Lower leg skin (tissue), 4 donors: ENCODE measurements at regions not wholly inside any gene's neighbourhood (a gene's known extent, or its start where the extent isn't known, plus 50 kb on each side); places are given as distances from the start of the nearest gene placed in this dataset.

Experiments
- DNase-seq, 2 donors: peaks; one replicate each; pipeline ENCODE4 v3.0.0-alpha.2; 2019; ENCODE audit warnings: low spot score in 2 of 2
- H3K4me3 ChIP-seq: fragments of 200-600 bp; sonication (generic); 2 replicates; pipeline ENCODE4 v1.5.1; 2017; ENCODE audit warnings: mild to moderate bottlenecking, low read depth; ENCODE audit not compliant: poor library complexity, severe bottlenecking
- CTCF ChIP-seq, 3 donors: fragments of 450-650 bp; IDR thresholded peaks; one replicate each; pipeline ENCODE4 v1.5.1; 2016; ENCODE audit warnings: antibody characterized with exemption in 3 of 3, mild to moderate bottlenecking in 3 of 3, moderate library complexity in 2 of 3
- POLR2A ChIP-seq, 2 donors: fragments of 450-650 bp; IDR thresholded peaks; one replicate each; pipeline ENCODE4 v1.6.1; 2016 to 2017; ENCODE audit warnings: antibody characterized with exemption in 2 of 2, mild to moderate bottlenecking in 1 of 2, moderate library complexity in 1 of 2
- WGBS, 2 donors: methylation state at CpG; one replicate each; pipeline ENCODE4 v1.1.5; 2018; 5-methylcytosine and 5-hydroxymethylcytosine counted together
- intact Hi-C: fragments of 100-400 bp; cut with DNase I; formaldehyde crosslinking; loops from one replicate; pipeline ENCODE4 v1.15.0; 2023; ENCODE audit warnings: low total_unique reads

GRCh38 chr1:173427146-173428054 lies 49.7 kb upstream of the PRDX6 start:
- DNase-seq = no peak
- TF ChIP-seq POLR2A (IDR thresholded peaks at IDR 0.05) = no peak
- no peak for TF ChIP-seq CTCF (IDR thresholded peaks at IDR 0.05)
- no peak overlapping the region for H3K4me3 ChIP-seq
- intact Hi-C loops = no loop called here
- WGBS, 2 donors = 70 to 78% methylated on average over 9 of the region's 9 CpGs
